Brain microvascular endothelial cell (primary cell): ENCODE measurements at regions not wholly inside any gene's neighbourhood (a gene's known extent, or its start where the extent isn't known, plus 50 kb on each side); places are given as distances from the start of the nearest gene placed in this dataset.

Source experiments
- DNase-seq: peaks from one replicate; pipeline ENCODE4 v3.0.0-alpha.2; 2020
- H3K27ac ChIP-seq: fragments of 250-450 bp; sonication (Bioruptor Pico); 2 replicates; pipeline ENCODE4 v1.5.1; 2020; ENCODE audit warnings: mild to moderate bottlenecking, moderate library complexity
- H3K27me3 ChIP-seq: fragments of 250-450 bp; sonication (Bioruptor Pico); replicated peaks from 2 replicates; pipeline ENCODE4 v1.5.1; 2020; ENCODE audit warnings: mild to moderate bottlenecking
- H3K36me3 ChIP-seq: fragments of 250-450 bp; sonication (Bioruptor Pico); replicated peaks from 2 replicates; pipeline ENCODE4 v1.5.1; 2020; ENCODE audit warnings: mild to moderate bottlenecking
- H3K4me3 ChIP-seq: 2 replicates; pipeline ENCODE4 v1.5.1; 2011; ENCODE audit warnings: low read depth, mild to moderate bottlenecking, control low read depth, low read length, moderate library complexity
- in situ Hi-C: cut with HindIII; loops from 2 replicates; pipeline ENCODE4 v1.10.0; 2017; ENCODE audit warnings: low sequenced_read_pairs, low pct_ligation_motif_present
- TF ChIP-seq, protein P1 (sequence below): IDR thresholded peaks from 2 replicates; pipeline ENCODE4 v1.5.1; 2011; ENCODE audit warnings: low read depth, mild to moderate bottlenecking, moderate library complexity, low read length, control low read depth, inconsistent platforms; ENCODE audit errors: missing control alignments

DNA sequence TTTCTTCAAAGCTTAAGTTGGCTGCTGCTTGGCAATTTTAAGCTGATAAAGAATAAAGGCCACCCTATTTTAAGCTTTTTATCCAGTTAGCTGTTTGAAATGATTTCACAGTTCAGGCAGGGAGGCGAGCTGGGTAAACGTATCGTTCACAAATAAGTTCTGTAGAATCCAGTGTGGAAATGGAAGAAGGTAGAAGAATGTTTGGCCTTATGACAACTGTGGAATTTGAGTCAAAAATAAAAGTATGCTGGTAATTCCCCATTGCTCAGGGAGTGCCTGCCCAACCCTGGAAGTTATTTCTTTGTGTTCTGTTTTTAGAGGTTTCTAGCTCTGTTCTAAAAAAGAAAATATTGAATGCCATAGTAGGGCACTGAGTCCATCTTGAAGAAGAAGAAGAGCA lies 113.1 kb downstream of the ARL4A start:
- TF ChIP-seq, protein P1, sequence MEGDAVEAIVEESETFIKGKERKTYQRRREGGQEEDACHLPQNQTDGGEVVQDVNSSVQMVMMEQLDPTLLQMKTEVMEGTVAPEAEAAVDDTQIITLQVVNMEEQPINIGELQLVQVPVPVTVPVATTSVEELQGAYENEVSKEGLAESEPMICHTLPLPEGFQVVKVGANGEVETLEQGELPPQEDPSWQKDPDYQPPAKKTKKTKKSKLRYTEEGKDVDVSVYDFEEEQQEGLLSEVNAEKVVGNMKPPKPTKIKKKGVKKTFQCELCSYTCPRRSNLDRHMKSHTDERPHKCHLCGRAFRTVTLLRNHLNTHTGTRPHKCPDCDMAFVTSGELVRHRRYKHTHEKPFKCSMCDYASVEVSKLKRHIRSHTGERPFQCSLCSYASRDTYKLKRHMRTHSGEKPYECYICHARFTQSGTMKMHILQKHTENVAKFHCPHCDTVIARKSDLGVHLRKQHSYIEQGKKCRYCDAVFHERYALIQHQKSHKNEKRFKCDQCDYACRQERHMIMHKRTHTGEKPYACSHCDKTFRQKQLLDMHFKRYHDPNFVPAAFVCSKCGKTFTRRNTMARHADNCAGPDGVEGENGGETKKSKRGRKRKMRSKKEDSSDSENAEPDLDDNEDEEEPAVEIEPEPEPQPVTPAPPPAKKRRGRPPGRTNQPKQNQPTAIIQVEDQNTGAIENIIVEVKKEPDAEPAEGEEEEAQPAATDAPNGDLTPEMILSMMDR, result no peak
- no peak overlapping the region for H3K27ac ChIP-seq
- H3K27me3 ChIP-seq, result no peaks in the 10 kb centered on the region
- no peak for DNase-seq
- in situ Hi-C loops, result no loop called here
- H3K36me3 ChIP-seq, result no peaks in the 10 kb centered on the region
- H3K4me3 ChIP-seq, result no peak overlapping the region

DNA sequence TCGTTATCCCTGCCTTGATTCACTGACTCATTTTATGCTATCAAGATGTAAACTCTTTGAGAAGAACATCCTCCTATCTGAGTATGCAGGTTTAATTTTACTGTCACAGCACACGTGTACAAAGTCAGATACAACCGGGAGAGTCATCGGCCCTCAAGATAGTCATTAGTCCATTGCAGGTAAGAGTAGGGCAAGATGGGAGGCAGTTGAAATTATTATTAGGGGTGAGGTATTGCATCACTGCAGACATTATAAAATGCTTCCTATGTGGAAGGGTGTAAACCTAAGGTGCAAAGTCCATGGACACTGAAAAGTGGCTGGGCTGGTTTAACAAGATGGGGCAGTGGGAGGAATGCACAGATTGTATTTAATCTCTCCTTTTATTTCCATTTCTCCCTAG lies 113.7 kb downstream of the ARL4A start:
- in situ Hi-C loops, result no loop called here
- Histone ChIP-seq H3K27me3 (no peaks in the 10 kb centered on the region), H3K4me3 (no peak overlapping the region), H3K27ac (no peak overlapping the region), H3K36me3 (no peaks in the 10 kb centered on the region)
- no peak for DNase-seq
- TF ChIP-seq, protein P1, result no peak

DNA sequence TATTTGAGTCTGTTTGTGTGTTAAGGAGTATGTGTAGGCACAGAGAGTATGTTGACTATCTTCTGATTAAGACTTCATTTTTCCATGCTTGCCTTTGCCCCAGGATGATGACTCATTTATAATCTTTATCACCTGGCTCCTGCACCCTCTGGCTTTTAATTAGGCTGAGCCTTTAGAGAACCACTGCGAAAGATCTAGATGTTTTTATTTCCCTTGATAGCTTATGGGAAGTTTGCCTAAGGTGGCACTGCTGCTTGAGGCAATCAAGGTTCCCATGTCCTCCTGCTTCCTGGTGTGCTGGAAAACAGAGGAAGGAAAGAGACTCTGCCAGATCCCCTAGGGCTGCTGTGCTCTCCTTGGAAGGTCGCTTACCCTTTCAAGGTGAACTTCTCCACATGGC lies 114.6 kb downstream of the ARL4A start:
- DNase-seq, result no peak
- Histone ChIP-seq H3K27me3 (no peaks in the 10 kb centered on the region), H3K27ac (no peak overlapping the region), H3K4me3 (no peak overlapping the region), H3K36me3 (no peaks in the 10 kb centered on the region)
- in situ Hi-C loops, result no loop called here
- TF ChIP-seq, protein P1, result no peak

DNA sequence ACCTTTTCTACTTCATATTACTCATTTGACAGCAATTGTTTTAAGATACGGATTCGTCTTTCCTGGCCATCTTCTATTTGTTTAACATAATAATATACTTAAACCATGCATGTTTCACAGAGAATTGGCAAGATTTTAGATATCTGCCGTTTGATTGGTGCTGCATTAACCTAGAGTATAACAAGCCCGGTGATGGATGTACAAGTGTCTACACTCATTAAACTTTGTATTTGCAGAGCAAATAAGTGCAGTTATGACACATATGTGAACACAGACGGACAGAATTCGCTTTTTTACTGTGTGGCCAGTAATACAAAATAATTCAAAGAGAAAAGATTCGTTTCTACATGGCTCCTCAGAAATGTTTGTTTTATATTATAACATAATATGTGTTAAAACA lies 116.1 kb downstream of the ARL4A start:
- H3K36me3 ChIP-seq, result no peaks in the 10 kb centered on the region
- TF ChIP-seq, protein P1, result no peak
- no peak for DNase-seq
- H3K27me3 ChIP-seq, result no peaks in the 10 kb centered on the region
- in situ Hi-C loops, result no loop called here
- H3K27ac ChIP-seq, result no peak overlapping the region
- no peak overlapping the region for H3K4me3 ChIP-seq

DNA sequence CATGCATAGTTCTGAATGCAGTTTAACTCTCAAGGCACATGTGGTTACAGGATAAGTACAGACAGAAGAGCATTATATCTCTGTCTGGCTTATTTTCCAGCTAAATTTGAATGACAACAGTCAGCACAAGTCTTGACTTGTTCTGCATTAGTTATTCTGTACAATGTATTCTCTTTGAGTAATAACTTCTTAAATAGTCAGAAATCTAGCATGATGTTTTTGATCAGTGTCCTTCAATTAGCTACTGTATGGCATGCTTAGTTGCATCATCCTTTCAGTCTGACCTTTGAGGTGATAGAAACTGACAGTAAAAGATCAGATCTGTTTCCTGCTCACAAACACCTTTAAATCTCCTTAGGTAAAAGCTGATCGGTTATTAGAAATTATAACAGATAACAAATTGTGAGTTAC lies 118.1 kb downstream of the ARL4A start:
- no peak for DNase-seq
- Histone ChIP-seq H3K36me3 (no peaks in the 10 kb centered on the region), H3K27ac (no peak overlapping the region), H3K4me3 (no peak overlapping the region), H3K27me3 (no peaks in the 10 kb centered on the region)
- TF ChIP-seq, protein P1, result no peak
- in situ Hi-C loops, result no loop called here

DNA sequence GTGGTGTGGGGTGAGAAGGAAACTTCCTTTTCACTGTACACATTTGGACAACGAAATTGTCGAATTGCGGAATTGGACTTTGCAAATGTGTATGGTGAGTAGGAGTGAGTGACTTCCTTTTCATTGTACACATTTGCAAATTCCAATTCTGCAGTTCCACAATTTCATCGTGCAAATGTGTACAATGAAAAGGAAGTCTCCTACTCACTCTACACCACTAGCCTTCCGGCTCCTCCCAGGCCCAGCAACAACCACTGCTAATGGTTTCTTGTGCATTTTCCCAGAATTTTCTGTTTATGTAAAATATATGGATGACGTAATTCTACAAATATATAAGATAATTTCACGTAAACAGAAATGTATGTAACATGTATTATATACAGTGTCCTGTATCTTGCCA lies 118.5 kb downstream of the ARL4A start:
- H3K27ac ChIP-seq, result no peak overlapping the region
- H3K27me3 ChIP-seq, result no peaks in the 10 kb centered on the region
- no peak overlapping the region for H3K4me3 ChIP-seq
- no peak for DNase-seq
- no peaks in the 10 kb centered on the region for H3K36me3 ChIP-seq
- TF ChIP-seq, protein P1, result no peak
- in situ Hi-C loops, result no loop called here
